Naive B cell (primary cell): ENCODE measurements at regions not wholly inside any gene's neighbourhood (a gene's known extent, or its start where the extent isn't known, plus 50 kb on each side); places are given as distances from the start of the nearest gene placed in this dataset.

Experiments
- ATAC-seq, 2 donors: fragments of 150-1000 bp; cut with Tn5 transposase; 2 replicates each; pipeline ENCODE4 v1.10.0; 2021; ENCODE audit warnings: low read depth in 2 of 2, mild to moderate bottlenecking in 2 of 2, moderate library complexity in 2 of 2
- DNase-seq: peaks from one replicate; pipeline ENCODE4 v3.0.0; 2022
- H3K27ac Mint-ChIP-seq, 6 donors: one replicate each; pipeline ENCODE4 v1.8.0; 2020 to 2022; ENCODE audit warnings: mild to moderate bottlenecking in 6 of 6, mixed read lengths in 6 of 6, moderate library complexity in 5 of 6, inconsistent platforms in 2 of 6
- H3K27me3 Mint-ChIP-seq, 3 donors: one replicate each; pipeline ENCODE4 v1.8.0; 2021 to 2022; ENCODE audit warnings: mixed read lengths in 3 of 3, mild to moderate bottlenecking in 1 of 3
- H3K36me3 Mint-ChIP-seq, 2 donors: one replicate each; pipeline ENCODE4 v1.8.0; 2020 to 2022; ENCODE audit warnings: mixed read lengths in 2 of 2, inconsistent platforms in 1 of 2, mild to moderate bottlenecking in 1 of 2
- H3K4me1 Mint-ChIP-seq, 3 donors: one replicate each; pipeline ENCODE4 v1.8.0; 2020 to 2022; ENCODE audit warnings: mixed read lengths in 3 of 3, inconsistent platforms in 1 of 3, mild to moderate bottlenecking in 1 of 3, moderate library complexity in 1 of 3
- H3K4me3 Mint-ChIP-seq, 8 donors: one replicate each; pipeline ENCODE4 v1.8.0; 2020 to 2022; ENCODE audit warnings: mild to moderate bottlenecking in 8 of 8, mixed read lengths in 8 of 8, moderate library complexity in 8 of 8, inconsistent platforms in 2 of 8
- H3K9me3 Mint-ChIP-seq, 7 donors: one replicate each; pipeline ENCODE4 v1.8.0; 2020 to 2022; ENCODE audit warnings: mixed read lengths in 7 of 7, mild to moderate bottlenecking in 5 of 7, inconsistent platforms in 2 of 7, moderate library complexity in 1 of 7

DNA sequence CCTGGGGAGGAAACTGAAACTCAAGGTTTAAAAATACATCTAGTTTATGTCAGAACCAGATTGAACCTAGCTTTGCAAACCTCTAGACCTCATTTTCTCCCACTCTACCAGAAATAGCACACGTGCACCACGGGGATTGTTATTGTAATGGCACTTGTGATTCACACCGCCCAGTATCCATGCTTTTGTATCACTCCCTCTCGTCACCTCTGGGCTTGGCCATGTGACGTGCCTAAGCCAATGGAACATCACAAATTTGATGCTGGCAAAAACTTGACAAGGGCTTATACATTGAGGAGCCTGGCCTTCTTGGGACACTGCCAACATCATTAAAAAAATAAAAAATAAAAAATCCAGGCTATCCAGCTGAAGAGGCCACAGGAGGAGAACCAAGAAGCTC is 495.8 kb upstream of the POU3F3 start:
- Mint-ChIP-seq H3K4me3 (no peak overlapping the region), H3K27me3 (peaks cover 0 to 7% (median 0%) of the 10 kb centered on the region in 3 donors), H3K4me1 (no peaks in the 10 kb centered on the region), H3K36me3 (no peaks in the 10 kb centered on the region), H3K27ac (no peak overlapping the region), H3K9me3 (no peaks in the 10 kb centered on the region)
- no peak for DNase-seq
- no peak for ATAC-seq

DNA sequence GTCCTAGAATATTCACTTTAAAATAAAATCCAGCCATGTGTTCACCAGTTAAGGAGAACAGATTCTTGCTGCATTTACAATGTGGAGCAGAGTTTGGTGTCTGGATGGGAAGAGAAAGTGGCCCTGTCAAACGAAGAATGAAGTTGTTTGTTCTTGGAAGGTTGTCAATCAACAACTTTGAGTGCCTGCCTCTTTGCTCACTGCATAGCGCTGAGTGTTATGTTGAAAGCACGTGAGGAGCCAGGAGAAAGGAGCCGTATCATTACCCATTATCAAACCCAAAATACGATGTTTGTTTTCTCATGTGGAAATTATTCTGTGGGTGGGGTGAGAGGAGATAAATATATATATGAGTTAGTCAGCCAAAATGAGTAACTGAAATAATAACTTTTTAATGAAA is 492.5 kb upstream of the POU3F3 start:
- H3K9me3 Mint-ChIP-seq = no peaks in the 10 kb centered on the region
- H3K27me3 Mint-ChIP-seq = peaks cover 0 to 7% (median 0%) of the 10 kb centered on the region in 3 donors
- no peak overlapping the region for H3K27ac Mint-ChIP-seq
- no peaks in the 10 kb centered on the region for H3K36me3 Mint-ChIP-seq
- H3K4me1 Mint-ChIP-seq = no peaks in the 10 kb centered on the region
- no peak overlapping the region for H3K4me3 Mint-ChIP-seq
- DNase-seq (no peak), ATAC-seq (no peak)

- no peak overlapping the region for H3K4me3 Mint-ChIP-seq
- H3K36me3 Mint-ChIP-seq = no peaks in the 10 kb centered on the region
- H3K9me3 Mint-ChIP-seq = peaks cover 0 to 4% (median 0%) of the 10 kb centered on the region in 7 donors
- H3K27me3 Mint-ChIP-seq = no peaks in the 10 kb centered on the region
- H3K27ac Mint-ChIP-seq = peak overlapping the region in 1 of 6 donors; percentile 62
- ATAC-seq (no peak), DNase-seq (no peak)
- no peaks in the 10 kb centered on the region for H3K4me1 Mint-ChIP-seq
Measured at GRCh38 chr2:104368089-104368488, 485.8 kb upstream of the POU3F3 start.

GRCh38 chr2:104371087-104371781 is 482.7 kb upstream of the POU3F3 start:
- Mint-ChIP-seq H3K9me3 (peaks cover 0 to 4% (median 0%) of the 10 kb centered on the region in 7 donors), H3K27ac (no peak overlapping the region), H3K4me3 (no peak overlapping the region), H3K4me1 (no peaks in the 10 kb centered on the region), H3K27me3 (peaks cover 0 to 8% (median 0%) of the 10 kb centered on the region in 3 donors), H3K36me3 (no peaks in the 10 kb centered on the region)
- DNase-seq = no peak
- no peak for ATAC-seq

- no peak for ATAC-seq
- H3K27ac Mint-ChIP-seq = peak overlapping the region in 1 of 6 donors; percentile 41
- no peak overlapping the region for H3K4me3 Mint-ChIP-seq
- H3K9me3 Mint-ChIP-seq = peaks cover 0 to 5% (median 0%) of the 10 kb centered on the region in 7 donors
- no peak for DNase-seq
- H3K4me1 Mint-ChIP-seq = peaks cover 5 to 11% (median 9%) of the 10 kb centered on the region in 3 donors
- H3K36me3 Mint-ChIP-seq = no peaks in the 10 kb centered on the region
- peaks cover 7 to 8% (median 7%) of the 10 kb centered on the region in 3 donors for H3K27me3 Mint-ChIP-seq
Measured at GRCh38 chr2:104375206-104375605, 478.7 kb upstream of the POU3F3 start.

DNA sequence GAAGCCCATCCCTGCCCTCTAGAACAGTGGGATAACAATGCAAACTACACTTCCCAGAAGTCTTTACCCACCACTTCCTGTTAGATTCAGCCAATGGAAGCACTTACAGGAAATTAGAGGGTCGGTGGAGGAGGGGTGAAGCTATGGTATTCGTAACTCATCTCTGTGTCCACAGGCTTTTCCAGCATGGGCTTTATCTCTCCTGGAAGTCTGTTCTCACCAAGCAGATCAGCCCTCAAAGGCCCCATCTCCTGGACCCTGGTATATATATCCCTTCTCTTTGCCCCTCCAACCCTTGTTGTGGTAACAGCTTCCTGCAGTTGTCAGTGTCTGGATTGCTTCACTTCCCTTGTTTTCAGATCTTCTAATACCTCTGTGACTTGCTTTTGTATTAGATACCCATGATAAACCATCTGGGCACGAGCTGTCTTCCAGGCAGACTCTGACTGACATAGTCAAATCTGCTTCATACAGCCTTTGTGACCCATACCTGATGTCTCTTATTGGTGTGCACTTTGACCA is 475.0 kb upstream of the POU3F3 start:
- ATAC-seq (peak in 1 of 2 donors; percentile 25), DNase-seq (no peak)
- Mint-ChIP-seq H3K36me3 (no peaks in the 10 kb centered on the region), H3K4me1 (peaks cover 5 to 11% (median 9%) of the 10 kb centered on the region in 3 donors), H3K9me3 (peaks cover 0 to 5% (median 0%) of the 10 kb centered on the region in 7 donors), H3K27ac (peak overlapping the region in 3 of 6 donors; percentile 49 to 77 (median 68)), H3K4me3 (peak overlapping the region; percentile 64 to 89 (median 81)), H3K27me3 (peaks cover 8 to 15% (median 10%) of the 10 kb centered on the region in 3 donors)

DNA sequence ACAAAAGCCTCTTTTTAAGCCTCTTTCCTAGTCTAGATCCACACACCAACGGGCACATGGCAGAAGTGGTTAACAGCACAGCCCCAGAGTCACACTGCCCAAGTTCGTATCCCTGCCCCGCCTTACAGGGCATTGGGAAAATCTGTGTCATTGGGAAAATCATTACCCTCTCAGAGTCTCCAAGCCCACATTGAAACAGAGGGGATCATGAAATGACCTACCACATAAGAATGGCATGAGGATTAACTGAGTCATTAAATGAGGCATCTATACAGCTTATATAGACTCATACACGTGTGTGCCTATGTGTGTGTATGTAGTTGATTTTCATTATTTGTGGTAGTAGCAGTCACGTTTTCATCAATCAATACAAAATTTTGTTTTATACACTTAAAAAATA is 469.0 kb upstream of the POU3F3 start:
- no peak for DNase-seq
- Mint-ChIP-seq H3K4me1 (no peaks in the 10 kb centered on the region), H3K27me3 (peaks cover 9 to 21% (median 17%) of the 10 kb centered on the region in 3 donors), H3K4me3 (no peak overlapping the region), H3K9me3 (peaks cover 2 to 13% (median 4%) of the 10 kb centered on the region in 7 donors), H3K36me3 (no peaks in the 10 kb centered on the region), H3K27ac (no peak overlapping the region)
- ATAC-seq = no peak

DNA sequence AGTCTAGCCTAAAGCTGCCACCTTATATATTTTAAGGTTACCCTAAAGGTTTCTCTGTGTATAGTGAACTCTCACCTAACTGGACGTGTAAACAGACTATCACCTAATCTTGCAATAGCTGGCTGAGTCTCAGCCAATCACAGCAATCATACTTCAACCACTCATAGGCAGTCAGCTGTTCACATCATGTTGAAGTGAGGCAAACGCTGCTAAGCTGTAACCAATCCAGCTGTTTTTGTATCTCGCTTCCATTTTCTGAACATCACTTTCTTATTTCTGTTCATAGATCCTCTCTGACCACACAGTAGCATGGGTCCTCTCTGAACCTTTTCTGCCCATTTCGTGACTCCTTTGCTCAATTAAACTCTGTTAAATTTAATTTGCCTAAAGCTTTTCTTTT is 468.2 kb upstream of the POU3F3 start:
- no peak overlapping the region for H3K27ac Mint-ChIP-seq

GRCh38 chr2:104388296-104388695 is 465.6 kb upstream of the POU3F3 start:
- Mint-ChIP-seq H3K4me3 (no peak overlapping the region), H3K4me1 (no peaks in the 10 kb centered on the region), H3K27ac (no peak overlapping the region), H3K27me3 (peaks cover 5 to 21% (median 13%) of the 10 kb centered on the region in 3 donors), H3K9me3 (peaks cover 1 to 14% (median 4%) of the 10 kb centered on the region in 7 donors), H3K36me3 (no peaks in the 10 kb centered on the region)
- no peak for ATAC-seq
- no peak for DNase-seq

More for the DNA sequence above, 468.2 kb upstream of the POU3F3 start:
- DNase-seq = no peak
- Mint-ChIP-seq H3K4me3 (no peak overlapping the region), H3K27me3 (peaks cover 5 to 21% (median 17%) of the 10 kb centered on the region in 3 donors), H3K4me1 (no peaks in the 10 kb centered on the region), H3K9me3 (peaks cover 1 to 14% (median 4%) of the 10 kb centered on the region in 7 donors), H3K36me3 (no peaks in the 10 kb centered on the region)
- no peak for ATAC-seq

DNA sequence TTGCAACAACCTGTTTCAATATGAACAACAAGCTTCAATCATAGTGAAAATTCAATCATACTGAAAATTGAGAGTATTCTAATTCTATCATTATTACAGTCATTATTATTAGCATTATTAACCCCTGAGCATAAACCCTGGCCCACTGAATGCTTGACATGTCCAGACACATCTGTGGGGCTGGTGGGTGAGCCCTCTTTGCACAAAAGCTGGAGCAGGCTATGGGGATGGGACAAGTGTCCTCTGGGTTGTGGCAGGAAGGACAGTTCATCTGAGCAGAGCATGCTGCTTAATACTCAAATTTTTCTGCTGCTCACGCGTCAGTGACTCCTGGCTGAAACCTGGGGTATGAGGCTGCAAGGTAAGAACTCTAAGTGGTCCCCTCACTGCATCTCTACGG is 451.1 kb upstream of the POU3F3 start:
- H3K4me3 Mint-ChIP-seq = no peak overlapping the region
- no peak for ATAC-seq

GRCh38 chr2:104404526-104404925 is 449.4 kb upstream of the POU3F3 start:
- no peak overlapping the region for H3K27ac Mint-ChIP-seq
- ATAC-seq = no peak
- H3K9me3 Mint-ChIP-seq = peaks cover 0 to 4% (median 0%) of the 10 kb centered on the region in 7 donors

More for the DNA sequence above, 451.1 kb upstream of the POU3F3 start:
- H3K36me3 Mint-ChIP-seq = no peaks in the 10 kb centered on the region
- H3K4me1 Mint-ChIP-seq = no peaks in the 10 kb centered on the region
- no peak overlapping the region for H3K27ac Mint-ChIP-seq
- peaks cover 0 to 4% (median 0%) of the 10 kb centered on the region in 7 donors for H3K9me3 Mint-ChIP-seq
- DNase-seq = no peak
- H3K27me3 Mint-ChIP-seq = peaks cover 0 to 9% (median 5%) of the 10 kb centered on the region in 3 donors

GRCh38 chr2:104405623-104406022 is 448.3 kb upstream of the POU3F3 start:
- Mint-ChIP-seq H3K9me3 (peaks cover 0 to 4% (median 0%) of the 10 kb centered on the region in 7 donors), H3K4me1 (no peaks in the 10 kb centered on the region), H3K27ac (no peak overlapping the region), H3K36me3 (no peaks in the 10 kb centered on the region), H3K27me3 (peaks cover 0 to 9% (median 5%) of the 10 kb centered on the region in 3 donors), H3K4me3 (no peak overlapping the region)
- ATAC-seq (no peak), DNase-seq (no peak)

More at GRCh38 chr2:104404526-104404925, 449.4 kb upstream of the POU3F3 start:
- DNase-seq = no peak
- Mint-ChIP-seq H3K4me1 (no peaks in the 10 kb centered on the region), H3K27me3 (peaks cover 0 to 9% (median 5%) of the 10 kb centered on the region in 3 donors), H3K36me3 (no peaks in the 10 kb centered on the region), H3K4me3 (no peak overlapping the region)

- peaks cover 0 to 9% (median 5%) of the 10 kb centered on the region in 3 donors for H3K27me3 Mint-ChIP-seq
- H3K27ac Mint-ChIP-seq = no peak overlapping the region
- no peaks in the 10 kb centered on the region for H3K4me1 Mint-ChIP-seq
- no peaks in the 10 kb centered on the region for H3K36me3 Mint-ChIP-seq
- H3K4me3 Mint-ChIP-seq = no peak overlapping the region
- DNase-seq = no peak
- no peak for ATAC-seq
- H3K9me3 Mint-ChIP-seq = peaks cover 0 to 4% (median 0%) of the 10 kb centered on the region in 7 donors
Measured at GRCh38 chr2:104406261-104406726, 447.6 kb upstream of the POU3F3 start.

- no peak overlapping the region for H3K4me3 Mint-ChIP-seq
Measured at GRCh38 chr2:104407641-104408040, 446.3 kb upstream of the POU3F3 start.

More at GRCh38 chr2:104407641-104408040, 446.3 kb upstream of the POU3F3 start:
- Mint-ChIP-seq H3K4me1 (no peaks in the 10 kb centered on the region), H3K27me3 (peaks cover 0 to 9% (median 1%) of the 10 kb centered on the region in 3 donors), H3K27ac (no peak overlapping the region), H3K36me3 (no peaks in the 10 kb centered on the region), H3K9me3 (peaks cover 0 to 4% (median 0%) of the 10 kb centered on the region in 7 donors)
- no peak for ATAC-seq
- no peak for DNase-seq
